SIG-M5 (cell line): ENCODE measurements at regions not wholly inside any gene's neighbourhood (a gene's known extent, or its start where the extent isn't known, plus 50 kb on each side); places are given as distances from the start of the nearest gene placed in this dataset.

Experiments used
- DNase-seq: peaks from one replicate; lab custom pipeline; 2025; lab: John Stamatoyannopoulos, UW

- DNase-seq, result no peak
Measured at GRCh38 chr1:221845650-221846371, 103.9 kb upstream of the DUSP10 start.

- no peak for DNase-seq
Measured at GRCh38 chr1:221841983-221842335, 100.1 kb upstream of the DUSP10 start.

GRCh38 chr1:221841251-221841982 lies 99.5 kb upstream of the DUSP10 start:
- no peak for DNase-seq

- DNase-seq, result no peak
Measured at GRCh38 chr1:221840511-221841243, 98.8 kb upstream of the DUSP10 start.

GRCh38 chr1:221839782-221840395 lies 98.0 kb upstream of the DUSP10 start:
- DNase-seq, result no peak

- DNase-seq, result no peak
Measured at GRCh38 chr1:221839321-221839720, 97.4 kb upstream of the DUSP10 start.

GRCh38 chr1:221837896-221838295 lies 96.0 kb upstream of the DUSP10 start:
- DNase-seq, result no peak

GRCh38 chr1:221834698-221835513 lies 93.0 kb upstream of the DUSP10 start:
- no peak for DNase-seq

- no peak for DNase-seq
Measured at GRCh38 chr1:221832617-221833016, 90.7 kb upstream of the DUSP10 start.

GRCh38 chr1:221832151-221832550 lies 90.3 kb upstream of the DUSP10 start:
- DNase-seq, result no peak

GRCh38 chr1:221829327-221830015 lies 87.6 kb upstream of the DUSP10 start:
- no peak for DNase-seq

GRCh38 chr1:221827307-221827642 lies 85.4 kb upstream of the DUSP10 start:
- no peak for DNase-seq

GRCh38 chr1:221824909-221825308 lies 83.0 kb upstream of the DUSP10 start:
- no peak for DNase-seq

- DNase-seq, result no peak
Measured at GRCh38 chr1:221824025-221824424, 82.1 kb upstream of the DUSP10 start.

- no peak for DNase-seq
Measured at GRCh38 chr1:221823561-221823960, 81.7 kb upstream of the DUSP10 start.

GRCh38 chr1:221823149-221823548 lies 81.3 kb upstream of the DUSP10 start:
- no peak for DNase-seq

- no peak for DNase-seq
Measured at GRCh38 chr1:221822591-221822990, 80.7 kb upstream of the DUSP10 start.

- DNase-seq, result no peak
Measured at GRCh38 chr1:221816899-221817298, 75.0 kb upstream of the DUSP10 start.

GRCh38 chr1:221815660-221816059 lies 73.8 kb upstream of the DUSP10 start:
- DNase-seq, result no peak

GRCh38 chr1:221813887-221814286 lies 72.0 kb upstream of the DUSP10 start:
- DNase-seq, result no peak

GRCh38 chr1:221812905-221813597 lies 71.2 kb upstream of the DUSP10 start:
- DNase-seq, result no peak
